Endothelial cell (in vitro differentiated cells): ENCODE measurements at regions not wholly inside any gene's neighbourhood (a gene's known extent, or its start where the extent isn't known, plus 50 kb on each side); places are given as distances from the start of the nearest gene placed in this dataset.
"Not testable (repeated sequence)": the region's sequence is repeated elsewhere in the genome, so short reads cannot be mapped to it uniquely, and the experiment has no call there.

ENCODE experiments used
- DNase-seq: peaks from one replicate; pipeline ENCODE4 v3.0.0; 2021; ENCODE audit warnings: low spot score
- H3K27ac Mint-ChIP-seq: one replicate; pipeline ENCODE4 v1.8.0; 2021; ENCODE audit warnings: mixed read lengths, inconsistent platforms; ENCODE audit not compliant: unreplicated experiment
- H3K27me3 Mint-ChIP-seq: one replicate; pipeline ENCODE4 v1.8.0; 2021; ENCODE audit warnings: mild to moderate bottlenecking, moderate library complexity, mixed read lengths, inconsistent platforms; ENCODE audit not compliant: unreplicated experiment
- H3K36me3 Mint-ChIP-seq: one replicate; pipeline ENCODE4 v1.8.0; 2021; ENCODE audit warnings: mild to moderate bottlenecking, low read depth, mixed read lengths, inconsistent platforms; ENCODE audit not compliant: unreplicated experiment
- H3K4me1 Mint-ChIP-seq: one replicate; pipeline ENCODE4 v1.8.0; 2021; ENCODE audit warnings: mild to moderate bottlenecking, mixed read lengths, inconsistent platforms; ENCODE audit not compliant: unreplicated experiment
- H3K4me3 Mint-ChIP-seq: one replicate; pipeline ENCODE4 v1.8.0; 2021; ENCODE audit warnings: mild to moderate bottlenecking, mixed read lengths, inconsistent platforms; ENCODE audit not compliant: unreplicated experiment
- H3K9me3 Mint-ChIP-seq: one replicate; pipeline ENCODE4 v1.8.0; 2021; ENCODE audit warnings: mixed read lengths, inconsistent platforms; ENCODE audit not compliant: unreplicated experiment
- TF ChIP-seq, protein P1 (sequence below): fragments of 200-600 bp; sonication (generic); IDR thresholded peaks from one replicate; pipeline ENCODE4 v1.5.0; 2021; ENCODE audit warnings: antibody characterized with exemption; ENCODE audit not compliant: unreplicated experiment

DNA sequence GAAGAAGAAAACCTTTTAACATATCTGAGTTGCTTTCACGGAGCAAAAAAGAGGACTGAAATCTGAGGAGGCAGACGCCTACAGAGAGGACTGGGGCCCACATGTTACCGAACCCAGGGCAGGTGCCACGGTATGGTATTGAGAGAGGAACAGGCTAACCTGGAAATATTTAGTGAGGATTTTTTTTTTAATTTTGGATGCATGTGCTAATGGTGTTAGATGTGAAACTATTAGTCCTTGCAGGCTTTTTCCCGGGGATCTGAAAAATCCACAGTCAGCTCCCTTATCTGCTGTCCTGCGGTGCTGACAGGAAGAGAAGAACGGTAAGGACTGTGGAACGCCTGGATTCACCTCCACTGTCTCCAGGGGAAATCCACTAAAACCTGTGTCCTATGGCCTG, 819.7 kb downstream of the TMEM121 start:
- DNase-seq, result no peak
- TF ChIP-seq, protein P1, sequence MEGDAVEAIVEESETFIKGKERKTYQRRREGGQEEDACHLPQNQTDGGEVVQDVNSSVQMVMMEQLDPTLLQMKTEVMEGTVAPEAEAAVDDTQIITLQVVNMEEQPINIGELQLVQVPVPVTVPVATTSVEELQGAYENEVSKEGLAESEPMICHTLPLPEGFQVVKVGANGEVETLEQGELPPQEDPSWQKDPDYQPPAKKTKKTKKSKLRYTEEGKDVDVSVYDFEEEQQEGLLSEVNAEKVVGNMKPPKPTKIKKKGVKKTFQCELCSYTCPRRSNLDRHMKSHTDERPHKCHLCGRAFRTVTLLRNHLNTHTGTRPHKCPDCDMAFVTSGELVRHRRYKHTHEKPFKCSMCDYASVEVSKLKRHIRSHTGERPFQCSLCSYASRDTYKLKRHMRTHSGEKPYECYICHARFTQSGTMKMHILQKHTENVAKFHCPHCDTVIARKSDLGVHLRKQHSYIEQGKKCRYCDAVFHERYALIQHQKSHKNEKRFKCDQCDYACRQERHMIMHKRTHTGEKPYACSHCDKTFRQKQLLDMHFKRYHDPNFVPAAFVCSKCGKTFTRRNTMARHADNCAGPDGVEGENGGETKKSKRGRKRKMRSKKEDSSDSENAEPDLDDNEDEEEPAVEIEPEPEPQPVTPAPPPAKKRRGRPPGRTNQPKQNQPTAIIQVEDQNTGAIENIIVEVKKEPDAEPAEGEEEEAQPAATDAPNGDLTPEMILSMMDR, result no peak
- H3K4me1 Mint-ChIP-seq, result no peaks in the 10 kb centered on the region
- H3K27ac Mint-ChIP-seq, result no peak overlapping the region
- H3K36me3 Mint-ChIP-seq, result peaks cover 32% of the 10 kb centered on the region
- peaks cover 62% of the 10 kb centered on the region for H3K9me3 Mint-ChIP-seq
- peaks cover 20% of the 10 kb centered on the region for H3K27me3 Mint-ChIP-seq
- no peak overlapping the region for H3K4me3 Mint-ChIP-seq

DNA sequence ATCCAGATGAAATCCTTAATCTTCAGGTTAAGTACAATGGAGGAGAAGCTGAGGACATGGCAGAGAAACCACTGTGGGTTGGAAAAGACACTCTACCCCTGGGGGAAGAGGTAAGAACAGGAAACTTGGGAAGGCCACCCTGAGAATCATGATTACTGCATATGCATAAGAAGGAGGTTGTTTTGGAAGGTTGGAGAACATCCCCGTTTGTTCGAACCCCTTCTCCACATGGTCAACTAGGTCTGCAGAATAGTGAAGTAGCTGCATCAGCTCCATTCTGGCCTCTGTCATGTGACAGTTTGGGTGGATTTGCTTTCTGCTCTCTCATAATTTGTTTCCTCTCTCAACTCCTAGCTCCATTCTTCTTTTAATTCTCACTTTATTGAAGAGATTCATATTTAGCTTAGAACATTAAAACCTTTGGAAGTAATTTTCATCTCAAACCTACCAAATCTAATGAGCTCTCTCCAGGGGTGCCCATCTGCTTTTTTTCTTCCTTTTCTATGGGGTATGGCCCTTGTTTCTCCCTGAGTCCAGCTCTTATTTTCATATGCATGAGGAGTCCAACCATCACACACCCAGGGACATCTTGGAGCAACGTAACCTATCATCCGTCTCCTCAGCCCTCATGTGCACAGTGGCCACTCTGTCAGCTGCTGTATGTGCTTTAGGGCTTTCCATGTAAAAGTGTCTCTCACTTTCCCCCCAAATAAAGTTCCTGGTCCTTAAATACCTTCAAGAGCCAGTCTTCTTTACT, 820.3 kb downstream of the TMEM121 start:
- Mint-ChIP-seq H3K36me3 (peaks cover 33% of the 10 kb centered on the region), H3K4me1 (no peaks in the 10 kb centered on the region), H3K27ac (no peak overlapping the region), H3K4me3 (no peak overlapping the region), H3K9me3 (peaks cover 65% of the 10 kb centered on the region), H3K27me3 (peaks cover 20% of the 10 kb centered on the region)
- DNase-seq, result no peak
- TF ChIP-seq, protein P1, result no peak

DNA sequence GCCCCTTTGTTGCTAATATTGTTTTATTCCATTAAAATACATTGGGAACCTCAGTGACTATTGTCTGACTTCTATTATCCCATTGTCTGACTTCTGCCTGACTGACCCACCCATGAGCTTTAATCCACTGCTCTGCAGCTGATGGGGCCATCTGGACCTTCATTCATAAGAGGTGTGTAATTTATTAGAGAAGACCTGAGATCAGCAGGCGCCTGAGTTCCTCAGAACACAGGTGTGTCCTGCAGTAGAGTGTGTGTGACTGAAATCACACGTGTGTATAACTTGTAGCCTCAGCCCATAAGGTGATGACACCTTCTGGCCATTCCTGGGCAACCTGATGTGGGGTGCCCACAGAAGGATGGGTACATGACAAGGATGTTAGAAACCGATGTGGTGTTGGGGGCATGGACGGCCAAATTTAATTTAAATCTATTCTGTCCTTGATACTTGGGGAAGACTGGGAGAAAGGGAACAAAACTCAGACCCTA, 821.0 kb downstream of the TMEM121 start:
- Mint-ChIP-seq H3K4me1 (no peaks in the 10 kb centered on the region), H3K4me3 (no peak overlapping the region), H3K36me3 (peaks cover 36% of the 10 kb centered on the region), H3K27ac (no peak overlapping the region), H3K9me3 (peaks cover 71% of the 10 kb centered on the region), H3K27me3 (peaks cover 20% of the 10 kb centered on the region)
- no peak for DNase-seq
- TF ChIP-seq, protein P1, result no peak

DNA sequence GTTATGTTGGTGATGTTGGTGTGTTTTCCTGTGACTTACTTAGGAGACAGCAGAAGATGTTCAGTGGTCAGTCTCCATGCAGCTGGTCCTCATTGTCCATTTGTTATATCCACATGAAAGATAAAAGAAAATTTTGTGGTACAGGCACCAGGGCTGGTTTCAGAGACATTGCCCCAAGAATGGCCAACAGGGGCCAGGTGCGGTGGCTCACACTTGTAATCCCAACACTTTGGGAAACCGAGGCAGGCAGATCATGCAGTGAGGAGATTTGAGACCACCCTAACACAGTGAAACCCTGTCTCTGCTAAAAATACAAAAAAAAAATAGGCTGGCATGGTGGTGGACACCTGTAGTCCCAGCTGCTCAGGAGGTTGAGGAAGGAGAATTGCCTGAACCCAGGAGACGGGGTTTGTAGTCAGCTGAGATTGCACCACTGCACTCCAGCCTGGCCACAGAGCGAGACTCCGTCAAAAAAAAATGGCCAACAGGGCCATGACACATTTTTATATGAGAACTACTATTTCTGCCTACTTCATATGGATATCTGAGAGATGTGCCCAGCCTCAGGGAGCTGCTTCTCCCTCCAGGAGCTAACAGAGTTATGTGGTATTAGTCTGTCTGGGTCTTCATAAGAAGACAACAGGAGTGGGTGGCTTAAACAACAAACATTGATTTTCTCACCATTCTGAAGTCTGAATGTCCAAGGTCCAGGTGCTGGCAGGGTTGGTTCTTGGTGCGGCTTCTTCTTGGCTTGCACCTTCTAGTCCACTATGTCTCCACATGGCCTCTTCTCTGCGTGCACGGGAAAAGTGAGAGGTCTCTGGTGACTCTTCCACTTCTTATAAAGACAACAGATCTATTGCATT, 821.7 kb downstream of the TMEM121 start:
- H3K27ac Mint-ChIP-seq, result no peak overlapping the region
- no peak for DNase-seq
- no peak overlapping the region for H3K4me3 Mint-ChIP-seq
- TF ChIP-seq, protein P1, result no peak
- peaks cover 18% of the 10 kb centered on the region for H3K27me3 Mint-ChIP-seq
- peaks cover 36% of the 10 kb centered on the region for H3K36me3 Mint-ChIP-seq
- H3K4me1 Mint-ChIP-seq, result no peaks in the 10 kb centered on the region
- peaks cover 72% of the 10 kb centered on the region for H3K9me3 Mint-ChIP-seq

DNA sequence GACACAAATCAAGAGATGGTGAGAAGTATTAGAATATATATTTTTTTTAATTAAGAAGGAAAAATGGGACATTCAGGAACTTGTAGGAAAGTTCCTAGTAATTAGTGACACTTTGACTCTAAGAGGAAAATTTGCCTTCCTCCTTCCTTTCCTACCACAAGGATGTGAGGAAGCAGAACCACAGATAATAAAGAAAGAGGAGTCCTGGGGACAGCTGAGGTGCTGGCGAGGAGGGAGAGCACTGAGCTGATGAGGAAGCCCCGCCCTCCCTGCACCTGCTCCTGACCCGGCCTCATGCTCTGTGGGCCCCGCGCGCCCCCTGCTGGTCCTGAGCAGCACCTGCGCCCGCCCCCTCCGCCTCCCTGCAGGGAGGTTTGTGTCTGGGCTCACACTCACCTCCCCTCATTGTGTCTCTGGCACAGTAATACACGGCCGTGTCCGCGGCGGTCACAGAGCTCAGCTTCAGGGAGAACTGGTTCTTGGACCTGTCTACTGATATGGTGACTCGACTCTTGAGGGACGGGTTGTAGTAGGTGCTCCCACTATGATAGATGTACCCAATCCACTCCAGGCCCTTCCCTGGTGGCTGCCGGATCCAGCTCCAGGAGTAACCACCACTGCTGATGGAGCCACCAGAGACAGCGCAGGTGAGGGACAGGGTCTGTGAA, 822.6 kb downstream of the TMEM121 start:
- Mint-ChIP-seq H3K27me3 (peaks cover 18% of the 10 kb centered on the region), H3K9me3 (peaks cover 72% of the 10 kb centered on the region), H3K36me3 (peaks cover 36% of the 10 kb centered on the region)
- not testable (repeated sequence) for H3K27ac Mint-ChIP-seq, DNase-seq, H3K4me3 Mint-ChIP-seq, H3K4me1 Mint-ChIP-seq

DNA sequence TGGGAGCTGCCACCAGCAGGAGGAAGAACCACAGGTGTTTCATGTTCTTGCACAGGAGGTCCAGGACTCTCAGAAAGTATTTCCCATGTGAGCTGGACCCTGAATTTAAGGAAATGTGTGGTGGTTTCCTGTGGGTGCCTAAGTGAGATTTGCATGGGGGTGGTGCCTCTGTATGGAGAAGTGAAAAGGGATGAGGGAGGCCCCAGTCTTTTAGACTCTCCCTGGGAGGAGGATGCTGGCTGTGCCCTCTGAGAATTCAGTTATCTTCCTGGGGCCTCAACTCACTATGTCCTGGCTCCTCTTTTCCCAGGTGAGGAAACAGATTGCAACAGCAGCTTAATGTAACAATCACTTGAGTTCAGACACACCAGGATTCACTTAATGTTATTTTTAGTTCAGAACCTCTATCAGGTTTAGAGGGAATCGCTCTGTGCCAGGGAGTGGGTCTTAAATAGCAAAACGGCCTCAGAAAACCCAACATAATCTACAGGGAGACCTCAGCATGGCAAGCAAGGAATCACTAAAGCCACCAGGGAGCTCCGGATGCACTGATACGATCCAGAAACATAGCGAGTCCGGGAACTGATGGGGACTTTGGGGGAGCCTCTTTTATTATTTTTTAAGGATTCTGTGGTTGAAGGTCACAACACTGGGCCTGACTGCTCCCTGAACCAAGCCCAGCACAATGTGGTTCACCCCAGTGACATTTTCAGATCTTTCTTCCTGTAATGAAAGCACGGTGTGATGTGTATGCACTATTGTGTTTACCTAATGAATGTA, 823.5 kb downstream of the TMEM121 start:
- peaks cover 14% of the 10 kb centered on the region for H3K27me3 Mint-ChIP-seq
- DNase-seq, H3K27ac Mint-ChIP-seq, H3K4me3 Mint-ChIP-seq, H3K4me1 Mint-ChIP-seq: not testable (repeated sequence)
- peaks cover 67% of the 10 kb centered on the region for H3K9me3 Mint-ChIP-seq
- H3K36me3 Mint-ChIP-seq, result peaks cover 31% of the 10 kb centered on the region
